Activated T-cell treated with anti-CD3 and anti-CD28 coated beads, Interleukin-2, amount 50 U/mL, for 1 hour (primary cell): ENCODE measurements at regions not wholly inside any gene's neighbourhood (a gene's known extent, or its start where the extent isn't known, plus 50 kb on each side); places are given as distances from the start of the nearest gene placed in this dataset.
"Not testable (repeated sequence)": the region's sequence is repeated elsewhere in the genome, so short reads cannot be mapped to it uniquely, and the experiment has no call there.

ENCODE experiments used
- DNase-seq: peaks from one replicate; pipeline ENCODE4 v3.0.0-alpha.2; 2020

- no peak for DNase-seq
These were observed 269.4 kb upstream of the MVB12B start for GRCh38 chr9:126057121-126057825.

- no peak for DNase-seq
These were observed 268.6 kb upstream of the MVB12B start for GRCh38 chr9:126058011-126058531.

GRCh38 chr9:126058591-126058990 lies 268.0 kb upstream of the MVB12B start:
- DNase-seq = no peak

GRCh38 chr9:126061575-126061974 lies 265.1 kb upstream of the MVB12B start:
- DNase-seq = no peak

- DNase-seq = no peak
These were observed 264.3 kb upstream of the MVB12B start for GRCh38 chr9:126062158-126062886.

- no peak for DNase-seq
These were observed 263.3 kb upstream of the MVB12B start for GRCh38 chr9:126063326-126063725.

- DNase-seq = no peak
These were observed 260.5 kb upstream of the MVB12B start for GRCh38 chr9:126066131-126066530.

GRCh38 chr9:126067031-126067734 lies 259.4 kb upstream of the MVB12B start:
- no peak for DNase-seq

GRCh38 chr9:126068534-126069230 lies 257.9 kb upstream of the MVB12B start:
- no peak for DNase-seq

- DNase-seq = no peak
These were observed 257.2 kb upstream of the MVB12B start for GRCh38 chr9:126069400-126069955.

- no peak for DNase-seq
These were observed 256.5 kb upstream of the MVB12B start for GRCh38 chr9:126070058-126070655.

GRCh38 chr9:126071076-126071750 lies 255.4 kb upstream of the MVB12B start:
- no peak for DNase-seq

- DNase-seq = not testable (repeated sequence)
These were observed 249.0 kb upstream of the MVB12B start for GRCh38 chr9:126077656-126078055.

- DNase-seq = no peak
These were observed 246.0 kb upstream of the MVB12B start for GRCh38 chr9:126080641-126081040.

- DNase-seq = no peak
These were observed 244.9 kb upstream of the MVB12B start for GRCh38 chr9:126081746-126082145.

GRCh38 chr9:126084008-126084407 lies 242.6 kb upstream of the MVB12B start:
- DNase-seq = no peak

- no peak for DNase-seq
These were observed 241.9 kb upstream of the MVB12B start for GRCh38 chr9:126084696-126085095.

GRCh38 chr9:126085170-126085569 lies 241.5 kb upstream of the MVB12B start:
- no peak for DNase-seq

GRCh38 chr9:126088336-126088735 lies 238.3 kb upstream of the MVB12B start:
- DNase-seq = no peak

- no peak for DNase-seq
These were observed 236.8 kb upstream of the MVB12B start for GRCh38 chr9:126089789-126090188.

GRCh38 chr9:126093771-126094170 lies 232.9 kb upstream of the MVB12B start:
- DNase-seq = no peak
